Mesothelial cell of epicardium (in vitro differentiated cells): ENCODE measurements at regions not wholly inside any gene's neighbourhood (a gene's known extent, or its start where the extent isn't known, plus 50 kb on each side); places are given as distances from the start of the nearest gene placed in this dataset.

ENCODE experiments used
- DNase-seq, 2 experiments: peaks; one replicate each; pipeline ENCODE4 v3.0.0; 2021; ENCODE audit warnings: low spot score in 2 of 2; ENCODE audit not compliant: unreplicated experiment in 2 of 2
- H3K27ac Mint-ChIP-seq: 2 replicates; pipeline ENCODE4 v1.8.0; 2021; ENCODE audit warnings: mixed read lengths
- H3K27me3 Mint-ChIP-seq: 2 replicates; pipeline ENCODE4 v1.8.0; 2021; ENCODE audit warnings: low read depth, mixed read lengths
- H3K36me3 Mint-ChIP-seq: 2 replicates; pipeline ENCODE4 v1.8.0; 2021; ENCODE audit warnings: mixed read lengths
- H3K4me1 Mint-ChIP-seq: 2 replicates; pipeline ENCODE4 v1.8.0; 2021; ENCODE audit warnings: mixed read lengths
- H3K4me3 Mint-ChIP-seq: 2 replicates; pipeline ENCODE4 v1.8.0; 2021; ENCODE audit warnings: mild to moderate bottlenecking, moderate library complexity, mixed read lengths
- H3K9me3 Mint-ChIP-seq: 2 replicates; pipeline ENCODE4 v1.8.0; 2021; ENCODE audit warnings: mixed read lengths
- CTCF ChIP-seq: fragments of 200-600 bp; sonication (generic); IDR thresholded peaks from one replicate; pipeline ENCODE4 v1.5.0; 2021; ENCODE audit warnings: antibody characterized with exemption; ENCODE audit not compliant: unreplicated experiment

- peaks cover 27% of the 10 kb centered on the region for H3K4me1 Mint-ChIP-seq
- H3K4me3 Mint-ChIP-seq = no peak overlapping the region
- peaks cover 6% of the 10 kb centered on the region for H3K27me3 Mint-ChIP-seq
- H3K27ac Mint-ChIP-seq = peak overlapping the region; percentile 44
- TF ChIP-seq CTCF = no peak
- no peak for DNase-seq
- H3K9me3 Mint-ChIP-seq = no peaks in the 10 kb centered on the region
- H3K36me3 Mint-ChIP-seq = no peaks in the 10 kb centered on the region
Observed at GRCh38 chr14:34258318-34258717, 203.7 kb downstream of the SPTSSA start.

GRCh38 chr14:34257505-34257904, 204.5 kb downstream of the SPTSSA start:
- no peak for TF ChIP-seq CTCF
- DNase-seq = no peak
- Mint-ChIP-seq H3K4me3 (no peak overlapping the region), H3K27me3 (peaks cover 6% of the 10 kb centered on the region), H3K36me3 (no peaks in the 10 kb centered on the region), H3K27ac (peak overlapping the region; percentile 70), H3K4me1 (peaks cover 21% of the 10 kb centered on the region), H3K9me3 (no peaks in the 10 kb centered on the region)

GRCh38 chr14:34256223-34256622, 205.8 kb downstream of the SPTSSA start:
- no peaks in the 10 kb centered on the region for H3K36me3 Mint-ChIP-seq

GRCh38 chr14:34254571-34254970, 207.5 kb downstream of the SPTSSA start:
- no peak for DNase-seq
- no peak overlapping the region for H3K27ac Mint-ChIP-seq
- no peaks in the 10 kb centered on the region for H3K27me3 Mint-ChIP-seq
- TF ChIP-seq CTCF = no peak
- no peak overlapping the region for H3K4me3 Mint-ChIP-seq
- H3K36me3 Mint-ChIP-seq = no peaks in the 10 kb centered on the region
- peaks cover 15% of the 10 kb centered on the region for H3K4me1 Mint-ChIP-seq
- no peaks in the 10 kb centered on the region for H3K9me3 Mint-ChIP-seq

More at GRCh38 chr14:34256223-34256622, 205.8 kb downstream of the SPTSSA start:
- Mint-ChIP-seq H3K9me3 (no peaks in the 10 kb centered on the region), H3K27me3 (peaks cover 4% of the 10 kb centered on the region), H3K27ac (no peak overlapping the region), H3K4me1 (peaks cover 15% of the 10 kb centered on the region), H3K4me3 (no peak overlapping the region)
- DNase-seq = no peak
- no peak for TF ChIP-seq CTCF

GRCh38 chr14:34254031-34254430, 208.0 kb downstream of the SPTSSA start:
- Mint-ChIP-seq H3K9me3 (no peaks in the 10 kb centered on the region), H3K27me3 (no peaks in the 10 kb centered on the region), H3K36me3 (no peaks in the 10 kb centered on the region), H3K4me1 (peaks cover 15% of the 10 kb centered on the region), H3K4me3 (no peak overlapping the region), H3K27ac (no peak overlapping the region)
- no peak for DNase-seq
- TF ChIP-seq CTCF = no peak

GRCh38 chr14:34252227-34252626, 209.8 kb downstream of the SPTSSA start:
- Mint-ChIP-seq H3K4me3 (no peak overlapping the region), H3K4me1 (peaks cover 1% of the 10 kb centered on the region)

More at GRCh38 chr14:34252227-34252626, 209.8 kb downstream of the SPTSSA start:
- no peaks in the 10 kb centered on the region for H3K27me3 Mint-ChIP-seq
- H3K27ac Mint-ChIP-seq = no peak overlapping the region
- no peaks in the 10 kb centered on the region for H3K9me3 Mint-ChIP-seq
- no peak for TF ChIP-seq CTCF
- no peaks in the 10 kb centered on the region for H3K36me3 Mint-ChIP-seq
- DNase-seq = no peak
